ENCODE measurements at regions not wholly inside any gene's neighbourhood (a gene's known extent, or its start where the extent isn't known, plus 50 kb on each side); places are given as distances from the start of the nearest gene placed in this dataset.

- TF ChIP-seq FOXK2 (IDR thresholded peaks at IDR 0.05) = no peak
- no peak for TF ChIP-seq ELF4 (IDR thresholded peaks at IDR 0.05)
- no peak for TF ChIP-seq SUZ12 (IDR thresholded peaks at IDR 0.05)
These were observed 50.8 kb upstream of the PTCSC3 start for GRCh38 chr14:36227344-36227743.

All from HEK293T (cell line).